CD4-positive, alpha-beta T cell treated with Interleukin-17A for 1 hour (primary cell): ENCODE measurements at regions not wholly inside any gene's neighbourhood (a gene's known extent, or its start where the extent isn't known, plus 50 kb on each side); places are given as distances from the start of the nearest gene placed in this dataset.

Experiments used
- DNase-seq: peaks from one replicate; pipeline ENCODE4 v3.0.0-alpha.2; 2020

- no peak for DNase-seq
Measured at GRCh38 chr6:145213614-145214013, 521.7 kb downstream of the EPM2A start.

GRCh38 chr6:145214570-145214969 is 520.8 kb downstream of the EPM2A start:
- DNase-seq: peak; percentile 37

GRCh38 chr6:145224450-145224849 is 510.9 kb downstream of the EPM2A start:
- DNase-seq: no peak

GRCh38 chr6:145225500-145225899 is 509.8 kb downstream of the EPM2A start:
- no peak for DNase-seq

- DNase-seq: no peak
Measured at GRCh38 chr6:145227593-145227992, 507.7 kb downstream of the EPM2A start.

- DNase-seq: no peak
Measured at GRCh38 chr6:145228962-145229582, 506.2 kb downstream of the EPM2A start.

GRCh38 chr6:145233955-145234354 is 501.4 kb downstream of the EPM2A start:
- DNase-seq: no peak

- no peak for DNase-seq
Measured at GRCh38 chr6:145235207-145235606, 500.1 kb downstream of the EPM2A start.

- no peak for DNase-seq
Measured at GRCh38 chr6:145238787-145239186, 496.5 kb downstream of the EPM2A start.

- DNase-seq: no peak
Measured at GRCh38 chr6:145241039-145241438, 494.3 kb downstream of the EPM2A start.

- no peak for DNase-seq
Measured at GRCh38 chr6:145241721-145242120, 493.6 kb downstream of the EPM2A start.

- no peak for DNase-seq
Measured at GRCh38 chr6:145244349-145245100, 490.8 kb downstream of the EPM2A start.

- DNase-seq: no peak
Measured at GRCh38 chr6:145245119-145245518, 490.2 kb downstream of the EPM2A start.

GRCh38 chr6:145247692-145248419 is 487.5 kb downstream of the EPM2A start:
- DNase-seq: no peak

- no peak for DNase-seq
Measured at GRCh38 chr6:145250436-145250835, 484.9 kb downstream of the EPM2A start.

GRCh38 chr6:145252737-145253136 is 482.6 kb downstream of the EPM2A start:
- DNase-seq: no peak

GRCh38 chr6:145254649-145255401 is 480.5 kb downstream of the EPM2A start:
- DNase-seq: no peak

- DNase-seq: no peak
Measured at GRCh38 chr6:145257704-145258103, 477.6 kb downstream of the EPM2A start.

- no peak for DNase-seq
Measured at GRCh38 chr6:145258122-145258521, 477.2 kb downstream of the EPM2A start.

- no peak for DNase-seq
Measured at GRCh38 chr6:145260484-145261175, 474.7 kb downstream of the EPM2A start.

- no peak for DNase-seq
Measured at GRCh38 chr6:145261758-145262157, 473.6 kb downstream of the EPM2A start.

GRCh38 chr6:145262771-145263170 is 472.5 kb downstream of the EPM2A start:
- DNase-seq: no peak

- DNase-seq: no peak
Measured at GRCh38 chr6:145263778-145264211, 471.5 kb downstream of the EPM2A start.
